HepG2 (cell line): ENCODE measurements at regions not wholly inside any gene's neighbourhood (a gene's known extent, or its start where the extent isn't known, plus 50 kb on each side); places are given as distances from the start of the nearest gene placed in this dataset.

Source experiments
- ATAC-seq: fragments of 200-7000 bp; cut with Tn5 transposase; 3 replicates; pipeline ENCODE4 v1.9.1; 2020; ENCODE audit warnings: mild to moderate bottlenecking, moderate library complexity
- BruUV-seq: library from RNA; stranded (reverse); fragments of 400-500 nt; replicated peaks from 2 replicates; lab custom pipeline; 2021; lab: Mats Ljungman, UMichigan
- CTCF ChIA-PET: fragments of 300-600 bp; formaldehyde crosslinking; extraction: SDS; loops from one replicate; lab custom pipeline; 2021; ENCODE audit warnings: low total read pairs, inconsistent platforms, low intra/inter-chr PET ratio; lab: Yijun Ruan, JAX
- POLR2A ChIA-PET: fragments of 350-600 bp; sonication (Branson Sonifier 250); formaldehyde crosslinking; loops from one replicate; lab custom pipeline; 2020; ENCODE audit warnings: antibody characterized with exemption, inconsistent platforms; lab: Yijun Ruan, JAX
- DNase-seq: peaks from one replicate; pipeline ENCODE4 v3.0.0-alpha.2; 2015; ENCODE audit warnings: low spot score
- FAIRE-seq: peaks from 3 replicates; lab custom pipeline; 2011; peaks lifted over from hg19 to GRCh38; lab: Jason Lieb, UNC
- H2AFZ ChIP-seq: one replicate; pipeline ENCODE4 v1.6.1; 2011; ENCODE audit warnings: low read length, inconsistent platforms
- H3K27ac ChIP-seq: fragments of 300-600 bp; 3 replicates; pipeline ENCODE4 v1.8.0; 2011; ENCODE audit warnings: mixed run types, mild to moderate bottlenecking, mixed read lengths, low read length, inconsistent platforms; ENCODE audit not compliant: insufficient read depth; ENCODE audit errors: extremely low read length
- H3K27me3 ChIP-seq, 2 experiments: fragments of 200-600 bp in 1 of 2; 2 replicates in 1 of 2; 3 replicates in 1 of 2; pipeline versions ENCODE4 v1.6.0 to v1.8.0; 2011; ENCODE audit warnings: low read length in 2 of 2, mild to moderate bottlenecking in 2 of 2, moderate library complexity in 2 of 2, inconsistent platforms in 1 of 2; ENCODE audit not compliant: insufficient read depth in 2 of 2, control insufficient read depth in 1 of 2
- H3K36me3 ChIP-seq, 2 experiments: fragments of 200-600 bp in 1 of 2; replicated peaks in 1 of 2; 2 replicates in 1 of 2; 3 replicates in 1 of 2; pipeline versions ENCODE4 v1.5.1 to v1.8.0; 2011; ENCODE audit warnings: low read length in 2 of 2, inconsistent platforms in 1 of 2; ENCODE audit not compliant: insufficient read depth in 2 of 2, control insufficient read depth in 1 of 2
- H3K4me1 ChIP-seq: 2 replicates; pipeline ENCODE4 v1.5.1; 2012; ENCODE audit warnings: low read length, inconsistent platforms; ENCODE audit not compliant: insufficient read depth
- H3K4me2 ChIP-seq: 2 replicates; pipeline ENCODE4 v1.6.0; 2011; ENCODE audit warnings: low read depth, low read length, inconsistent platforms
- H3K4me3 ChIP-seq, 3 experiments: fragments of 200-600 bp in 1 of 3; sonication (generic), shearing (Covaris generic) in 1 of 3; replicated peaks in 1 of 3; 2 replicates each; pipeline ENCODE4 v1.5.1; 2011 to 2016; ENCODE audit warnings: low read length in 3 of 3, inconsistent platforms in 2 of 3, low read depth in 2 of 3, mild to moderate bottlenecking in 2 of 3, control low read depth in 1 of 3, mixed read lengths in 1 of 3; ENCODE audit not compliant: insufficient read depth in 1 of 3
- H3K79me2 ChIP-seq: one replicate; pipeline ENCODE4 v1.6.1; 2011; ENCODE audit warnings: low read length, inconsistent platforms; ENCODE audit not compliant: insufficient read depth
- H3K9ac ChIP-seq: 2 replicates; pipeline ENCODE4 v1.6.0; 2011; ENCODE audit warnings: mild to moderate bottlenecking, low read depth, low read length, inconsistent platforms; ENCODE audit not compliant: insufficient read depth
- H3K9me3 ChIP-seq: 2 replicates; pipeline ENCODE4 v1.5.1; 2012; ENCODE audit warnings: mild to moderate bottlenecking, low read length
- H4K20me1 ChIP-seq: 2 replicates; pipeline ENCODE4 v1.6.0; 2011; ENCODE audit warnings: inconsistent platforms, mild to moderate bottlenecking, low read length, moderate library complexity; ENCODE audit not compliant: insufficient read depth
- ELF3 ChIP-seq: IDR thresholded peaks from 2 replicates; pipeline ENCODE4 v1.6.1; 2016; ENCODE audit warnings: missing genetic modification reagents, missing compliant biosample characterization
- HDAC2 ChIP-seq: sonication (generic); formaldehyde crosslinking; IDR thresholded peaks from 2 replicates; pipeline ENCODE4 v1.4.0; 2020; ENCODE audit warnings: missing genetic modification reagents
- HMG20A ChIP-seq: IDR thresholded peaks from 2 replicates; pipeline ENCODE4 v1.6.1; 2016; ENCODE audit warnings: borderline replicate concordance
- MIXL1 ChIP-seq: IDR thresholded peaks from 2 replicates; pipeline ENCODE4 v1.6.1; 2016
- PHF21A ChIP-seq: sonication (generic); formaldehyde crosslinking; IDR thresholded peaks from 2 replicates; pipeline ENCODE4 v1.5.0; 2020; ENCODE audit warnings: mild to moderate bottlenecking, missing genetic modification reagents
- TRIM24 ChIP-seq: sonication (generic); formaldehyde crosslinking; IDR thresholded peaks from 2 replicates; pipeline ENCODE4 v1.8.0; 2022; ENCODE audit warnings: mild to moderate bottlenecking, missing genetic modification reagents
- ZNF138 ChIP-seq: sonication (generic); formaldehyde crosslinking; IDR thresholded peaks from 2 replicates; pipeline ENCODE4 v1.5.0; 2020; ENCODE audit warnings: mild to moderate bottlenecking, low read depth, missing genetic modification reagents
- ZNF335 ChIP-seq: sonication (generic); formaldehyde crosslinking; IDR thresholded peaks from 2 replicates; pipeline ENCODE4 v1.4.0; 2020; ENCODE audit warnings: missing genetic modification reagents
- ZNF383 ChIP-seq: sonication (generic); formaldehyde crosslinking; IDR thresholded peaks from 2 replicates; pipeline ENCODE4 v1.4.0; 2020; ENCODE audit warnings: missing genetic modification reagents, mild to moderate bottlenecking, borderline replicate concordance
- ZNF530 ChIP-seq: sonication (generic); formaldehyde crosslinking; IDR thresholded peaks from 2 replicates; pipeline ENCODE4 v1.5.0; 2020; ENCODE audit warnings: low read depth, mild to moderate bottlenecking, missing genetic modification reagents
- ZNF557 ChIP-seq: sonication (generic); formaldehyde crosslinking; IDR thresholded peaks from 2 replicates; pipeline ENCODE4 v1.4.0; 2020; ENCODE audit warnings: missing genetic modification reagents
- ZNF615 ChIP-seq: sonication (generic); formaldehyde crosslinking; IDR thresholded peaks from 2 replicates; pipeline ENCODE4 v1.5.0; 2020; ENCODE audit warnings: mild to moderate bottlenecking, missing genetic modification reagents, borderline replicate concordance
- ZNF672 ChIP-seq: sonication (generic); formaldehyde crosslinking; IDR thresholded peaks from 2 replicates; pipeline ENCODE4 v1.8.1; 2022; ENCODE audit warnings: missing genetic modification reagents
- ZNF792 ChIP-seq: IDR thresholded peaks from 2 replicates; pipeline ENCODE4 v1.6.1; 2016
- ZSCAN22 ChIP-seq: sonication (generic); formaldehyde crosslinking; IDR thresholded peaks from 2 replicates; pipeline ENCODE4 v1.4.0; 2020; ENCODE audit warnings: mild to moderate bottlenecking, missing genetic modification reagents
- WGBS: methylation state at CpG from one replicate; pipeline ENCODE4 v1.1.6; 2017; ENCODE audit warnings: low lambda C conversion rate; 5-methylcytosine and 5-hydroxymethylcytosine counted together
- in situ Hi-C: cut with HindIII; loops from 2 replicates; pipeline ENCODE4 v1.10.0; 2017; ENCODE audit warnings: low pct_unique_long_range_greater_than_20kb; ENCODE audit not compliant: extremely low pct_ligation_motif_present
- intact Hi-C: fragments of 100-400 bp; cut with micrococcal nuclease; formaldehyde crosslinking; loops from one replicate; pipeline ENCODE4 v1.10.0; 2022; ENCODE audit not compliant: unreplicated experiment
- TF ChIP-seq, protein P1 (sequence below): sonication (generic); formaldehyde crosslinking; conservative IDR thresholded peaks from 2 replicates; pipeline ENCODE4 v1.4.0; 2020; ENCODE audit warnings: missing genetic modification reagents
- TF ChIP-seq, protein P2 (sequence below): IDR thresholded peaks from 2 replicates; pipeline ENCODE4 v1.6.1; 2016; ENCODE audit warnings: low read depth, control low read depth
- TF ChIP-seq, protein P3 (sequence below): sonication (generic); formaldehyde crosslinking; IDR thresholded peaks from 2 replicates; pipeline ENCODE4 v1.8.1; 2023; ENCODE audit warnings: mild to moderate bottlenecking, missing genetic modification reagents, borderline replicate concordance

DNA sequence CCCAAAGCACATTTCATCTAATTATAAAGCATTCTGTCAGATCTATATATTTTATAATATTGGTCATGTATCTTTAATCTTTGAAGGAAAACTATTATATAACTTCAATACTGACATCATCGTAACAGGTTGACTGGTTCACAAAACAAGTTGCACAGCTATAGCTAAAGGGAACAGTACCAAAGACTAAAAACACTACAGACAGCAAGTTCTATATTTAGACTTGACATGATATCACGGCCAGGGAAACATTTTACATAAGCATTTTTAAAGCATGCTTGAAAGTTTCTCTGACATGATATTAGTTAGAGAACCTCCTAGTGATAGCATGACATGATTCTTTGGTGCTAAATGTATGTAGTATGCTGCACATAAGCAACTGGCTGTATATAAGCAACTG lies 182.5 kb downstream of the NDFIP2 start:
- no peak overlapping the region for H3K4me2 ChIP-seq
- no peaks in the 10 kb centered on the region for H4K20me1 ChIP-seq
- no peak overlapping the region for H3K9ac ChIP-seq
- ATAC-seq: no peak
- no peak overlapping the region for H3K27ac ChIP-seq
- in situ Hi-C loops: no loop called here
- BruUV-seq: no TSS peak
- POLR2A ChIA-PET: no interaction called here
- H3K9me3 ChIP-seq: no peaks in the 10 kb centered on the region
- no peaks in the 10 kb centered on the region for H3K4me1 ChIP-seq
- TF ChIP-seq ZSCAN22 (CRISPR knock-in tag) (no peak), PHF21A (CRISPR knock-in tag) (no peak), HDAC2 (CRISPR knock-in tag) (no peak), ZNF530 (CRISPR knock-in tag) (no peak), ZNF615 (CRISPR knock-in tag) (no peak), ZNF557 (CRISPR knock-in tag) (no peak), HMG20A (CRISPR knock-in tag) (no peak), TRIM24 (no peak), ZNF792 (CRISPR knock-in tag) (no peak), ELF3 (CRISPR knock-in tag) (no peak), MIXL1 (CRISPR knock-in tag) (no peak), ZNF672 (CRISPR knock-in tag) (no peak), ZNF138 (CRISPR knock-in tag) (no peak), ZNF335 (CRISPR knock-in tag) (no peak), ZNF383 (CRISPR knock-in tag) (no peak)
- TF ChIP-seq, protein P1, sequence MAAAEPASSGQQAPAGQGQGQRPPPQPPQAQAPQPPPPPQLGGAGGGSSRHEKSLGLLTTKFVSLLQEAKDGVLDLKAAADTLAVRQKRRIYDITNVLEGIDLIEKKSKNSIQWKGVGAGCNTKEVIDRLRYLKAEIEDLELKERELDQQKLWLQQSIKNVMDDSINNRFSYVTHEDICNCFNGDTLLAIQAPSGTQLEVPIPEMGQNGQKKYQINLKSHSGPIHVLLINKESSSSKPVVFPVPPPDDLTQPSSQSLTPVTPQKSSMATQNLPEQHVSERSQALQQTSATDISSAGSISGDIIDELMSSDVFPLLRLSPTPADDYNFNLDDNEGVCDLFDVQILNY (CRISPR knock-in tag): no peak
- TF ChIP-seq, protein P2, sequence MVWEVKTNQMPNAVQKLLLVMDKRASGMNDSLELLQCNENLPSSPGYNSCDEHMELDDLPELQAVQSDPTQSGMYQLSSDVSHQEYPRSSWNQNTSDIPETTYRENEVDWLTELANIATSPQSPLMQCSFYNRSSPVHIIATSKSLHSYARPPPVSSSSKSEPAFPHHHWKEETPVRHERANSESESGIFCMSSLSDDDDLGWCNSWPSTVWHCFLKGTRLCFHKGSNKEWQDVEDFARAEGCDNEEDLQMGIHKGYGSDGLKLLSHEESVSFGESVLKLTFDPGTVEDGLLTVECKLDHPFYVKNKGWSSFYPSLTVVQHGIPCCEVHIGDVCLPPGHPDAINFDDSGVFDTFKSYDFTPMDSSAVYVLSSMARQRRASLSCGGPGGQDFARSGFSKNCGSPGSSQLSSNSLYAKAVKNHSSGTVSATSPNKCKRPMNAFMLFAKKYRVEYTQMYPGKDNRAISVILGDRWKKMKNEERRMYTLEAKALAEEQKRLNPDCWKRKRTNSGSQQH (CRISPR knock-in tag): no peak
- TF ChIP-seq, protein P3, sequence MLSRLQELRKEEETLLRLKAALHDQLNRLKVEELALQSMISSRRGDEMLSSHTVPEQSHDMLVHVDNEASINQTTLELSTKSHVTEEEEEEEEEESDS: no peak
- TF ChIP-seq, all 625 proteins: peak for 0
- CTCF ChIA-PET: no interaction called here
- 38% methylated on average over 2 of the region's 2 CpGs for WGBS
- FAIRE-seq (no peak), DNase-seq (no peak)
- no peak overlapping the region for H3K4me3 ChIP-seq
- H3K79me2 ChIP-seq: no peaks in the 10 kb centered on the region
- no peak overlapping the region for H2AFZ ChIP-seq
- no peaks in the 10 kb centered on the region for H3K36me3 ChIP-seq
- intact Hi-C loops: no loop called here
- no peaks in the 10 kb centered on the region for H3K27me3 ChIP-seq
